Endothelial cell of umbilical vein (primary cell): ENCODE measurements at regions not wholly inside any gene's neighbourhood (a gene's known extent, or its start where the extent isn't known, plus 50 kb on each side); places are given as distances from the start of the nearest gene placed in this dataset.

Source experiments
- BruUV-seq: library from RNA; stranded (reverse); fragments of 400-500 nt; replicated peaks from 2 replicates; lab custom pipeline; 2021; lab: Mats Ljungman, UMichigan
- CTCF ChIA-PET: fragments of 300-600, 350-600 bp; sonication (Branson Sonifier 250); formaldehyde crosslinking; loops from one replicate; lab custom pipeline; 2021; ENCODE audit warnings: antibody characterized with exemption, inconsistent platforms; lab: Charles Lee
- POLR2A ChIA-PET: fragments of 300-600, 350-600 bp; sonication (Branson Sonifier 250); formaldehyde crosslinking; loops from one replicate; lab custom pipeline; 2021; ENCODE audit warnings: antibody characterized with exemption, inconsistent platforms; lab: Charles Lee
- DNase-seq: peaks from one replicate; pipeline ENCODE4 v3.0.0-alpha.2; 2011; ENCODE audit warnings: low read depth, low spot score
- FAIRE-seq: peaks from 2 replicates; lab custom pipeline; 2011; peaks lifted over from hg19 to GRCh38; lab: Jason Lieb, UNC
- H2AFZ ChIP-seq: 2 replicates; pipeline ENCODE4 v1.6.0; 2012; ENCODE audit warnings: low read depth, low read length, control low read depth, inconsistent platforms
- H3K27ac ChIP-seq: 2 replicates; pipeline ENCODE4 v1.5.1; 2011; ENCODE audit warnings: low read depth, mild to moderate bottlenecking, control low read depth, low read length, moderate library complexity; ENCODE audit not compliant: insufficient read depth
- H3K27me3 ChIP-seq, 2 experiments: 2 replicates each; pipeline versions ENCODE4 v1.6.0 to v1.6.1; 2011; ENCODE audit warnings: low read length in 2 of 2, mixed read lengths in 1 of 2; ENCODE audit not compliant: control insufficient read depth in 2 of 2, insufficient read depth in 2 of 2
- H3K36me3 ChIP-seq, 2 experiments: 2 replicates in 1 of 2; 3 replicates in 1 of 2; pipeline ENCODE4 v1.5.1; 2011; ENCODE audit warnings: low read length in 2 of 2, mild to moderate bottlenecking in 1 of 2, moderate library complexity in 1 of 2; ENCODE audit not compliant: control insufficient read depth in 2 of 2, insufficient read depth in 2 of 2; ENCODE audit errors: extremely low read depth in 1 of 2
- H3K4me1 ChIP-seq: 3 replicates; pipeline ENCODE4 v1.5.1; 2011; ENCODE audit warnings: mild to moderate bottlenecking, low read length; ENCODE audit not compliant: control insufficient read depth, insufficient read depth; ENCODE audit errors: extremely low read depth
- H3K4me2 ChIP-seq: 2 replicates; pipeline ENCODE4 v1.6.1; 2011; ENCODE audit warnings: low read length, control low read depth, mixed read lengths; ENCODE audit not compliant: insufficient read depth
- H3K4me3 ChIP-seq, 3 experiments: fragments of 200-600 bp in 1 of 3; sonication (generic), shearing (Covaris generic) in 1 of 3; replicated peaks in 1 of 3; 2 replicates each; pipeline ENCODE4 v1.5.1; 2011 to 2016; ENCODE audit warnings: control low read depth in 3 of 3, low read length in 3 of 3, mild to moderate bottlenecking in 2 of 3, inconsistent platforms in 1 of 3, low read depth in 1 of 3, moderate library complexity in 1 of 3; ENCODE audit not compliant: insufficient read depth in 1 of 3
- H3K79me2 ChIP-seq: 2 replicates; pipeline ENCODE4 v1.6.0; 2012; ENCODE audit warnings: low read length, inconsistent platforms; ENCODE audit not compliant: control insufficient read depth, insufficient read depth
- H3K9ac ChIP-seq: replicated peaks from 2 replicates; pipeline ENCODE3; 2011; ENCODE audit warnings: low read length, control low read depth; ENCODE audit not compliant: insufficient read depth; ENCODE audit errors: extremely low read depth
- H3K9me1 ChIP-seq: replicated peaks from 3 replicates; pipeline ENCODE4 v1.6.0; 2011; ENCODE audit warnings: mild to moderate bottlenecking, low read length; ENCODE audit not compliant: control insufficient read depth, insufficient read depth; ENCODE audit errors: extremely low read depth
- H3K9me3 ChIP-seq: replicated peaks from 2 replicates; pipeline ENCODE4 v1.5.1; 2012; ENCODE audit warnings: low read length, inconsistent platforms; ENCODE audit not compliant: control insufficient read depth, insufficient read depth
- H4K20me1 ChIP-seq: replicated peaks from 2 replicates; pipeline ENCODE3; 2011; ENCODE audit warnings: mild to moderate bottlenecking, low read length; ENCODE audit not compliant: control insufficient read depth, insufficient read depth; ENCODE audit errors: extremely low read depth
- EZH2 ChIP-seq: IDR thresholded peaks from 2 replicates; pipeline ENCODE4 v1.6.1; 2012; ENCODE audit warnings: borderline replicate concordance, low read depth, mild to moderate bottlenecking, moderate library complexity, low read length, inconsistent platforms; ENCODE audit not compliant: severe bottlenecking
- FOS ChIP-seq: IDR thresholded peaks from 2 replicates; pipeline ENCODE4 v1.6.1; 2011; ENCODE audit warnings: mild to moderate bottlenecking, low read length, moderate library complexity, borderline replicate concordance; ENCODE audit not compliant: insufficient read depth
- GATA2 ChIP-seq: IDR thresholded peaks from 2 replicates; pipeline ENCODE4 v1.7.0; 2011; ENCODE audit warnings: low read depth, mild to moderate bottlenecking, moderate library complexity, mixed read lengths, low read length; ENCODE audit not compliant: insufficient read length, insufficient read depth
- JUN ChIP-seq: IDR thresholded peaks from 2 replicates; pipeline ENCODE4 v1.6.1; 2011; ENCODE audit warnings: borderline replicate concordance, low read depth; ENCODE audit not compliant: insufficient read length, insufficient read depth
- MYC ChIP-seq: IDR thresholded peaks from one replicate; pipeline ENCODE4 v1.6.1; 2011; ENCODE audit warnings: mild to moderate bottlenecking, low read depth, low read length
- POLR2A ChIP-seq: IDR thresholded peaks from 2 replicates; pipeline ENCODE4 v1.6.1; 2012; ENCODE audit warnings: low read depth, mild to moderate bottlenecking, control low read depth, low read length
- POLR2AphosphoS5 ChIP-seq: IDR thresholded peaks from 2 replicates; pipeline ENCODE4 v1.6.1; 2012; ENCODE audit warnings: low read depth, mild to moderate bottlenecking, control low read depth, low read length, moderate library complexity; ENCODE audit not compliant: insufficient read depth
- dilution Hi-C: fragments of 300-500 bp; cut with MboI; formaldehyde crosslinking; loops from one replicate; pipeline ENCODE4 v1.15.0; 2019; ENCODE audit warnings: low sequenced_read_pairs; ENCODE audit not compliant: extremely low pct_ligation_motif_present
- intact Hi-C: fragments of 100-400 bp; cut with micrococcal nuclease; formaldehyde crosslinking; loops from one replicate; pipeline ENCODE4 v1.10.0; 2022
- TF ChIP-seq, protein P1 (sequence below): IDR thresholded peaks from 2 replicates; pipeline ENCODE4 v1.6.1; 2011; ENCODE audit not compliant: insufficient read depth, insufficient read length
- TF ChIP-seq, protein P2 (sequence below), 2 donors: IDR thresholded peaks; 1 replicate in 1 of 2; 2 replicates in 1 of 2; pipeline ENCODE4 v1.5.1; 2011; ENCODE audit warnings: low read length in 2 of 2, mild to moderate bottlenecking in 2 of 2, moderate library complexity in 2 of 2, control low read depth in 1 of 2, inconsistent platforms in 1 of 2, low read depth in 1 of 2; ENCODE audit not compliant: insufficient read depth in 1 of 2; ENCODE audit errors: extremely low read depth in 1 of 2

DNA sequence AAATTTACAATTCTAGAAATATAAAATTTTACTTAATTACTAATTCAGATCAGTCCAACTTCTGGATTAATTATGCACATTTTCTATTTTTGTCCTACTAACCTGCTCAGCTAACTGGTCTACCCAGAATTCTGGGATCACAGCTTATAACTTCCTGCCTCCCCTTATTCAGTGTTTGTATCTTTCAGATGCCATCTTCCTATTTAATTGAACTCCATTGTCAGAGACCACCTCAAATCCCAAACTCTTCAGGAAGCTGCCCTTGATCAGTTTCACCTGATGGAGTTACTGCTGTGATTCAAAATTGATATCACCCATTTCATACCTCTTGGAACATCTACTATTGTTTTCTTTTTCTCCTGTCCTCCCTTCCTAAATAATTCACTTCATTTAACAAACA lies 259.2 kb downstream of the WDR11 start:
- Histone ChIP-seq H3K9me3 (no peaks in the 10 kb centered on the region), H3K79me2 (no peaks in the 10 kb centered on the region), H3K36me3 (no peaks in the 10 kb centered on the region), H3K4me1 (no peaks in the 10 kb centered on the region), H3K4me3 (no peak overlapping the region), H3K9ac (no peak overlapping the region), H3K4me2 (no peak overlapping the region), H3K9me1 (no peaks in the 10 kb centered on the region), H2AFZ (no peak overlapping the region), H4K20me1 (no peaks in the 10 kb centered on the region), H3K27me3 (no peaks in the 10 kb centered on the region), H3K27ac (no peak overlapping the region)
- intact Hi-C loops (no loop called here), dilution Hi-C loops (no loop called here)
- ChIA-PET CTCF (no interaction called here), POLR2A (no interaction called here)
- TF ChIP-seq FOS (no peak), MYC (no peak), POLR2AphosphoS5 (no peak), JUN (no peak), EZH2 (no peak), GATA2 (no peak), POLR2A (no peak)
- TF ChIP-seq, protein P1, sequence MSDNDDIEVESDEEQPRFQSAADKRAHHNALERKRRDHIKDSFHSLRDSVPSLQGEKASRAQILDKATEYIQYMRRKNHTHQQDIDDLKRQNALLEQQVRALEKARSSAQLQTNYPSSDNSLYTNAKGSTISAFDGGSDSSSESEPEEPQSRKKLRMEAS: no peak
- TF ChIP-seq, protein P2, sequence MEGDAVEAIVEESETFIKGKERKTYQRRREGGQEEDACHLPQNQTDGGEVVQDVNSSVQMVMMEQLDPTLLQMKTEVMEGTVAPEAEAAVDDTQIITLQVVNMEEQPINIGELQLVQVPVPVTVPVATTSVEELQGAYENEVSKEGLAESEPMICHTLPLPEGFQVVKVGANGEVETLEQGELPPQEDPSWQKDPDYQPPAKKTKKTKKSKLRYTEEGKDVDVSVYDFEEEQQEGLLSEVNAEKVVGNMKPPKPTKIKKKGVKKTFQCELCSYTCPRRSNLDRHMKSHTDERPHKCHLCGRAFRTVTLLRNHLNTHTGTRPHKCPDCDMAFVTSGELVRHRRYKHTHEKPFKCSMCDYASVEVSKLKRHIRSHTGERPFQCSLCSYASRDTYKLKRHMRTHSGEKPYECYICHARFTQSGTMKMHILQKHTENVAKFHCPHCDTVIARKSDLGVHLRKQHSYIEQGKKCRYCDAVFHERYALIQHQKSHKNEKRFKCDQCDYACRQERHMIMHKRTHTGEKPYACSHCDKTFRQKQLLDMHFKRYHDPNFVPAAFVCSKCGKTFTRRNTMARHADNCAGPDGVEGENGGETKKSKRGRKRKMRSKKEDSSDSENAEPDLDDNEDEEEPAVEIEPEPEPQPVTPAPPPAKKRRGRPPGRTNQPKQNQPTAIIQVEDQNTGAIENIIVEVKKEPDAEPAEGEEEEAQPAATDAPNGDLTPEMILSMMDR (IDR thresholded peaks at IDR 0.05; ENCODE audit: extremely low read depth in 1 of 2, insufficient read depth in 1 of 2, low read depth in 1 of 2, low read length in 2 of 2): no peak
- FAIRE-seq (no peak), DNase-seq (no peak)
- no TSS peak for BruUV-seq
